ENCODE measurements at regions not wholly inside any gene's neighbourhood (a gene's known extent, or its start where the extent isn't known, plus 50 kb on each side); places are given as distances from the start of the nearest gene placed in this dataset.

DNA sequence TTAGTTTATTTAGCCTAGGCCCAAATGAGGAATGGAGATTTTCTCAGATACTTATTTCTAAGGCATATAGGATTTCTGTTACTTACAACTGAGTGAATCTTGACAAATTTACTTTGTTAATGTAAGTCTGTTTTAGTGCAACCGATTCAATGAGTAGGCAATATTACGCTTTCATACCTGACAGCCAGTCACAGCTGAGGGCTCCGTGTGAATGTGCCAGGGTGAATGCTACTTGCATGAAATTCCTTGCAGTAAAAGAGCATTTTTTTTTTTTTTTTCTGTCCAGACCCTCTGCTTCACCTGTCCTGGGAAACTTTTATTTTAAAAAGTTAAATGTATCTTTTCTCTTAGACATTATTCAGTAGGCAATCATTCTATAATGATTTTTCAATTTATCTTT is 1100.0 kb downstream of the FAT4 start:
- TF ChIP-seq CTCF (IDR thresholded peaks at IDR 0.05; ENCODE audit: borderline replicate concordance, extremely low read depth, low read length, poor library complexity, severe bottlenecking): no peak
- TF ChIP-seq EZH2 (IDR thresholded peaks at IDR 0.05; ENCODE audit: borderline replicate concordance, low read depth, low read length, severe bottlenecking): no peak
